C4-2B (cell line): ENCODE measurements at regions not wholly inside any gene's neighbourhood (a gene's known extent, or its start where the extent isn't known, plus 50 kb on each side); places are given as distances from the start of the nearest gene placed in this dataset.

Experiments
- CTCF ChIP-seq: fragments of 450-650 bp; conservative IDR thresholded peaks from 2 replicates; pipeline ENCODE4 v1.5.1; 2017; ENCODE audit warnings: mild to moderate bottlenecking
- ZFX ChIP-seq: fragments of 450-650 bp; IDR thresholded peaks from 2 replicates; pipeline ENCODE4 v1.6.1; 2017

GRCh38 chr2:195501746-195502145 lies 155.3 kb upstream of the SLC39A10 start:
- TF ChIP-seq CTCF (no peak), ZFX (no peak)
